Activated T-helper 1 cell treated with anti-CD3 and anti-CD28 coated beads, Interleukin-2, amount 50 U/mL, for 16 hours (primary cell): ENCODE measurements at regions not wholly inside any gene's neighbourhood (a gene's known extent, or its start where the extent isn't known, plus 50 kb on each side); places are given as distances from the start of the nearest gene placed in this dataset.
"Not testable (repeated sequence)": the region's sequence is repeated elsewhere in the genome, so short reads cannot be mapped to it uniquely, and the experiment has no call there.

ENCODE experiments used
- DNase-seq, 2 donors: peaks; one replicate each; pipeline ENCODE4 v3.0.0-alpha.2; 2020; ENCODE audit warnings: low read depth in 1 of 2, low spot score in 1 of 2

- no peak for DNase-seq
Measured at GRCh38 chr13:103903790-103904189, 837.6 kb upstream of the SLC10A2 start.

- no peak for DNase-seq
Measured at GRCh38 chr13:103898481-103898880, 832.3 kb upstream of the SLC10A2 start.

- DNase-seq: no peak
Measured at GRCh38 chr13:103895835-103896531, 829.8 kb upstream of the SLC10A2 start.

GRCh38 chr13:103894626-103895025 is 828.4 kb upstream of the SLC10A2 start:
- no peak for DNase-seq

- no peak for DNase-seq
Measured at GRCh38 chr13:103884101-103884723, 818.0 kb upstream of the SLC10A2 start.

- DNase-seq: no peak
Measured at GRCh38 chr13:103883698-103884097, 817.5 kb upstream of the SLC10A2 start.

GRCh38 chr13:103883164-103883563 is 816.9 kb upstream of the SLC10A2 start:
- DNase-seq: no peak

GRCh38 chr13:103880146-103880545 is 813.9 kb upstream of the SLC10A2 start:
- DNase-seq: not testable (repeated sequence)

- DNase-seq: no peak
Measured at GRCh38 chr13:103878891-103879605, 812.8 kb upstream of the SLC10A2 start.

GRCh38 chr13:103876571-103876970 is 810.4 kb upstream of the SLC10A2 start:
- no peak for DNase-seq

GRCh38 chr13:103873725-103874124 is 807.5 kb upstream of the SLC10A2 start:
- DNase-seq: no peak

- DNase-seq: no peak
Measured at GRCh38 chr13:103866048-103866447, 799.8 kb upstream of the SLC10A2 start.

- no peak for DNase-seq
Measured at GRCh38 chr13:103862525-103862924, 796.3 kb upstream of the SLC10A2 start.

- no peak for DNase-seq
Measured at GRCh38 chr13:103859952-103860351, 793.7 kb upstream of the SLC10A2 start.

GRCh38 chr13:103852036-103852435 is 785.8 kb upstream of the SLC10A2 start:
- no peak for DNase-seq

GRCh38 chr13:103844471-103844870 is 778.3 kb upstream of the SLC10A2 start:
- DNase-seq: no peak

GRCh38 chr13:103839460-103839859 is 773.2 kb upstream of the SLC10A2 start:
- no peak for DNase-seq

GRCh38 chr13:103835052-103835451 is 768.8 kb upstream of the SLC10A2 start:
- no peak for DNase-seq

- DNase-seq: no peak
Measured at GRCh38 chr13:103833294-103833852, 767.2 kb upstream of the SLC10A2 start.

- no peak for DNase-seq
Measured at GRCh38 chr13:103815619-103816018, 749.4 kb upstream of the SLC10A2 start.

GRCh38 chr13:103812971-103813370 is 746.8 kb upstream of the SLC10A2 start:
- no peak for DNase-seq

- DNase-seq: no peak
Measured at GRCh38 chr13:103812558-103812957, 746.3 kb upstream of the SLC10A2 start.
